ENCODE measurements at regions not wholly inside any gene's neighbourhood (a gene's known extent, or its start where the extent isn't known, plus 50 kb on each side); places are given as distances from the start of the nearest gene placed in this dataset.

- no peak for TF ChIP-seq ZBTB7A (IDR thresholded peaks at IDR 0.05; ENCODE audit: low read depth)
- no peak for TF ChIP-seq YY1 (IDR thresholded peaks at IDR 0.05; ENCODE audit: low read depth)
- TF ChIP-seq EP300 (IDR thresholded peaks at IDR 0.05; ENCODE audit: borderline replicate concordance), result no peak
- no peak for TF ChIP-seq MAX (IDR thresholded peaks at IDR 0.05)
- TF ChIP-seq CEBPB (IDR thresholded peaks at IDR 0.05), result no peak
- TF ChIP-seq NFIC (IDR thresholded peaks at IDR 0.05), result no peak
- TF ChIP-seq RAD21 (IDR thresholded peaks at IDR 0.05; ENCODE audit: low read depth), result no peak
These were observed 286.3 kb upstream of the CELF2 start for GRCh38 chr10:10731366-10731765.
